OCI-LY1 (cell line): ENCODE measurements at regions not wholly inside any gene's neighbourhood (a gene's known extent, or its start where the extent isn't known, plus 50 kb on each side); places are given as distances from the start of the nearest gene placed in this dataset.
"Not testable (repeated sequence)": the region's sequence is repeated elsewhere in the genome, so short reads cannot be mapped to it uniquely, and the experiment has no call there.

Experiments used
- H2AFZ ChIP-seq: fragments of 200-600 bp; sonication (generic), shearing (Covaris generic); 2 replicates; pipeline ENCODE4 v1.6.0; 2014; ENCODE audit warnings: antibody characterized with exemption, mild to moderate bottlenecking, low read length
- H3F3A ChIP-seq: fragments of 200-600 bp; sonication (generic), shearing (Covaris generic); 2 replicates; pipeline ENCODE4 v1.6.0; 2014; ENCODE audit warnings: mild to moderate bottlenecking, antibody characterized with exemption, low read length, moderate library complexity; ENCODE audit not compliant: insufficient read depth
- H3K27ac ChIP-seq: fragments of 200-600 bp; sonication (generic); 2 replicates; pipeline ENCODE4 v1.5.1; 2014; ENCODE audit warnings: low read length, mixed run types, mild to moderate bottlenecking, low read depth; ENCODE audit not compliant: poor library complexity, severe bottlenecking
- H3K27me3 ChIP-seq: fragments of 200-600 bp; sonication (generic); 2 replicates; pipeline ENCODE4 v1.6.0; 2014; ENCODE audit warnings: antibody characterized with exemption, mild to moderate bottlenecking, low read length, moderate library complexity; ENCODE audit not compliant: insufficient read depth
- H3K36me3 ChIP-seq: fragments of 200-600 bp; sonication (generic); 2 replicates; pipeline ENCODE4 v1.6.1; 2014; ENCODE audit warnings: mild to moderate bottlenecking, antibody characterized with exemption, low read length, moderate library complexity, mixed read lengths; ENCODE audit not compliant: insufficient read depth
- H3K4me1 ChIP-seq: fragments of 200-600 bp; sonication (generic); 2 replicates; pipeline ENCODE4 v1.5.1; 2014; ENCODE audit warnings: mild to moderate bottlenecking, low read length, moderate library complexity; ENCODE audit not compliant: insufficient read depth, severe bottlenecking
- H3K4me2 ChIP-seq: fragments of 200-600 bp; sonication (generic), shearing (Covaris generic); 2 replicates; pipeline ENCODE4 v1.6.1; 2014; ENCODE audit warnings: low read length
- H3K4me3 ChIP-seq: fragments of 200-600 bp; sonication (generic); 2 replicates; pipeline ENCODE4 v1.5.1; 2014; ENCODE audit warnings: low read length, low read depth, mild to moderate bottlenecking, mixed read lengths; ENCODE audit not compliant: poor library complexity, severe bottlenecking
- H3K79me2 ChIP-seq: fragments of 200-600 bp; shearing (Covaris generic); 2 replicates; pipeline ENCODE4 v1.6.1; 2016; ENCODE audit warnings: mixed run types, low read length, mixed read lengths; ENCODE audit not compliant: insufficient read depth
- H3K9ac ChIP-seq: fragments of 200-600 bp; sonication (generic), shearing (Covaris generic); 2 replicates; pipeline ENCODE4 v1.6.1; 2014; ENCODE audit warnings: mild to moderate bottlenecking, low read length, mixed read lengths
- H3K9me2 ChIP-seq: fragments of 200-600 bp; sonication (generic), shearing (Covaris generic); 2 replicates; pipeline ENCODE4 v1.6.1; 2014; ENCODE audit warnings: low read depth, mild to moderate bottlenecking, low read length, mixed read lengths
- H3K9me3 ChIP-seq: fragments of 200-600 bp; shearing (Covaris generic); 2 replicates; pipeline ENCODE4 v1.6.1; 2014; ENCODE audit warnings: low read length, mixed read lengths
- H4K20me1 ChIP-seq: fragments of 200-600 bp; sonication (generic), shearing (Covaris generic); 2 replicates; pipeline ENCODE4 v1.6.0; 2016; ENCODE audit warnings: mild to moderate bottlenecking, low read length; ENCODE audit not compliant: insufficient read depth
- CTCF ChIP-seq: fragments of 200-600 bp; sonication (generic), shearing (Covaris generic); IDR thresholded peaks from 2 replicates; pipeline ENCODE4 v1.5.1; 2017; ENCODE audit warnings: mild to moderate bottlenecking, antibody characterized with exemption, low read length, moderate library complexity, mixed read lengths
- EZH2 ChIP-seq: fragments of 200-600 bp; sonication (generic), shearing (Covaris generic); IDR thresholded peaks from 2 replicates; pipeline ENCODE4 v1.8.0; 2017; ENCODE audit warnings: borderline replicate concordance, mixed run types, mild to moderate bottlenecking, antibody characterized with exemption, low read length, moderate library complexity, mixed read lengths

GRCh38 chr2:209160800-209161588 lies 262.9 kb upstream of the MAP2 start:
- Histone ChIP-seq H3K79me2 (no peaks in the 10 kb centered on the region), H4K20me1 (no peaks in the 10 kb centered on the region), H3K27ac (no peak overlapping the region), H3K9me3 (no peaks in the 10 kb centered on the region), H3K9ac (no peak overlapping the region), H3K27me3 (no peaks in the 10 kb centered on the region), H3F3A (no peaks in the 10 kb centered on the region), H3K4me2 (no peak overlapping the region), H2AFZ (no peak overlapping the region), H3K4me3 (no peak overlapping the region), H3K4me1 (no peaks in the 10 kb centered on the region), H3K9me2 (no peaks in the 10 kb centered on the region), H3K36me3 (no peaks in the 10 kb centered on the region)
- TF ChIP-seq CTCF, result no peak
- TF ChIP-seq EZH2, result no peak

- Histone ChIP-seq H3K9me3 (no peaks in the 10 kb centered on the region), H3K4me3 (no peak overlapping the region), H3K9ac (no peak overlapping the region), H3K9me2 (no peaks in the 10 kb centered on the region), H3K4me2 (no peak overlapping the region), H4K20me1 (no peaks in the 10 kb centered on the region), H2AFZ (no peak overlapping the region), H3K27ac (no peak overlapping the region), H3F3A (no peaks in the 10 kb centered on the region), H3K4me1 (no peaks in the 10 kb centered on the region), H3K36me3 (no peaks in the 10 kb centered on the region), H3K79me2 (no peaks in the 10 kb centered on the region), H3K27me3 (no peaks in the 10 kb centered on the region)
- no peak for TF ChIP-seq CTCF
- no peak for TF ChIP-seq EZH2
These were observed 261.7 kb upstream of the MAP2 start for GRCh38 chr2:209162129-209162528.

- Histone ChIP-seq H3K4me3 (no peak overlapping the region), H3K9me3 (no peaks in the 10 kb centered on the region), H3K4me1 (no peaks in the 10 kb centered on the region), H2AFZ (no peak overlapping the region), H4K20me1 (no peaks in the 10 kb centered on the region), H3K27me3 (no peaks in the 10 kb centered on the region), H3K9ac (no peak overlapping the region), H3K79me2 (no peaks in the 10 kb centered on the region), H3K9me2 (no peaks in the 10 kb centered on the region), H3F3A (no peaks in the 10 kb centered on the region), H3K4me2 (no peak overlapping the region), H3K27ac (no peak overlapping the region), H3K36me3 (no peaks in the 10 kb centered on the region)
- TF ChIP-seq EZH2, result no peak
- no peak for TF ChIP-seq CTCF
These were observed 241.9 kb upstream of the MAP2 start for GRCh38 chr2:209181984-209182383.

- H3K27me3 ChIP-seq, H3K9me2 ChIP-seq, H4K20me1 ChIP-seq, H3K4me3 ChIP-seq, H3K4me1 ChIP-seq, H3K4me2 ChIP-seq, H3K79me2 ChIP-seq, H2AFZ ChIP-seq, H3K36me3 ChIP-seq, H3K27ac ChIP-seq, H3F3A ChIP-seq, H3K9me3 ChIP-seq, H3K9ac ChIP-seq: not testable (repeated sequence)
These were observed 237.0 kb upstream of the MAP2 start for GRCh38 chr2:209186886-209187285.
